GM21447 (cell line): ENCODE measurements at regions not wholly inside any gene's neighbourhood (a gene's known extent, or its start where the extent isn't known, plus 50 kb on each side); places are given as distances from the start of the nearest gene placed in this dataset.
"Not testable (repeated sequence)": the region's sequence is repeated elsewhere in the genome, so short reads cannot be mapped to it uniquely, and the experiment has no call there.

ENCODE experiments used
- ATAC-seq: cut with Tn5 transposase; IDR thresholded peaks from one replicate; pipeline ENCODE4 v1.9.1; 2021; ENCODE audit not compliant: unreplicated experiment

DNA sequence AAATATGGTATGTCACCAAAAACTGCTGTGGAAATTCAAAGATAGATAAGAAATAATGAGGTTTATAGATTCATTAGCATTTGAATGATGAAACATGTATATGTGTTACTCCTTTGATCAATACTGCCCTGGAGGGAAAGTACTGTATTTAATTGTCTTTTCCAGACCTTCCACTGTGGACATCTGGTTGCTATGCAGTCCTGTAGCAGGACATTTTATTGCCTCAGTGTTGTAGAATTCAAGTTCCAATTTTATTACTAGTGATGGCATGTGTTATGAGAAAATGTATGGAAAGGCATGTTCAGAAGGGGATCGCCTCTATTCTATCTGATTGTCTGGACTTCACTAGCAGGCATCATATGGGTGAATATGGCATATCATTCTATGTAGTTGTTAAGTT is 391.0 kb downstream of the TFAP2B start:
- ATAC-seq, result no peak

DNA sequence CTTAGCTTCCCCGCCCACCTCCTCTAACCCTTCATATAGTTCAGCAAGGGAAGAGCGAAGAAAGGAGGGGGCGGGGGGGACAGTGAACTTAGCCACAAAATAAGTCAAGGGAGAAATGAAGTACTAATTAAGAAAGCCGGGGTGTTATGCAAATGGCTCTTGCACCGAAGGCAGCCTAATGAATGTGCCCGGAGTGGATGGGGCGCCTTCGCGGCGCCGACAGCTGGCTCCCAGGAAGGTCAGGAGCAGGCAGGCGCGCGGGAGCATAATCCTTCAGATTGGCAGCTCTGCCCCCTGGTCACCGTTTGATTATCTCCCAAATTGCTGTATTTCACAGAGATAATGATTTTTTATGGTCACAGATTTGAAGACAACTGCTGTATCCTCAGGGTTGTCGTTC is 395.1 kb downstream of the TFAP2B start:
- no peak for ATAC-seq

DNA sequence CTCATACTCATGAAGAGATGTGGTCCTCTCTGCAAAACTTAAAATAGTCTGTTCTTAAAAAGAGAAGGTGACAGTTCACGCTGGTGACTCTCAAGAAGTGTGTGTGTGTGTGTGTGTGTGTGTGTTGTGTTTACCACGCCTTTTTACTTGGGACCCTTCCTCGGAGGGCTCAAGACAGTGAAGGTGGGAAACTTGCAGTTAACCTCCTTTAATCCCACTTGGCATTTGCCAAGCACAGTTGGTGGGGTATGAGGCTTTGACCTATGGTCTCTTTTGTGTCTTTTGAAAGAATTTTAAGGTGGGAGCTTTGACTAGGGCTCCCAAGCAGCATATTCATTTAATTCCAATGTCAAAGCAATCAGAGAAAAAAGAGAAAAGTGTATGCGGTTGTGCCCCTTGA is 395.8 kb downstream of the TFAP2B start:
- no peak for ATAC-seq

DNA sequence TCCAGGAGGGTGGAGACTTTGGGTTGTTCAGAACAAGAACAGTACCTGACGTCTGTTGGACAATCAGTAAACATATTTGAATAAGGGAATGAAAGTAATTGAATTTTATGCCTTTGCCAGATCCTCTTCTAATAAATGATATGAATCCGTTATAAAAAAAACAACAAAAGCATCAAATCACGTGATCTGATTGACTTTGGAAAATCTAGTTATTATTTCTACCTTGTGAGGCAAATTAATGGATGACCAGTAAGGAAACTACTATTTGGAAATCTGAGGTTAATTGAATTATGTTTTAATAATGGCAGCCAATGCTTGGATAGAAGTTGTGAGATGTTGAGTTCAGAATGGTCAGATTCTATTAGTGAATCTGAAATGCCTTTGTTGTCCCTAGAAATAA is 399.5 kb downstream of the TFAP2B start:
- no peak for ATAC-seq

DNA sequence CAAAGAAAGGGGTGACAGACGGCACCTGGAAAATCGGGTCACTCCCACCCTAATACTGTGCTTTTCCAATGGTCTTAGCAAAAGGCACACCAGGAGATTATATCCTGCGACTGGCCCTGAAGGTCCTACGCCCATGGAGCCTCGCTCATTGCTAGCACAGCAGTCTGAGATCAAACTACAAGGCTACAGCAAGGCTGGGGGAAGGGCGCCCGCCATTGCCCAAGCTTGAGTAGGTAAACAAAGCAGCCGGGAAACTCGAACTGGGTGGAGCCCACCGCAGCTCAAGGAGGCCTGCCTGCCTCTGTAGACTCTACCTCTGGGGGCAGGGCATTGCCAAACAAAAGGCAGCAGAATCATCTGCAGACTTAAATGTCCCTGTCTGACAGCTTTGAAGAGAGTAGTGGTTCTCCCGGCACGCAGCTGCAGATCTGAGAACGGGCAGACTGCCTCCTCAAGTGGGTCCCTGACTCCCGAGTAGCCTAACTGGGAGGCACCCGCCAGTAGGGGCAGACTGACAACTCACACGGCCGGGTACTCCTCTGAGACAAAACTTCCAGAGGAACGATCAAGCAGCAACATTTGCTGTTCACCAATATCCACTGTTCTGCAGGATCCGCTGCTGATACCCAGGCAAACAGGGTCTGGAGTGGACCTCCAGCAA is 406.0 kb downstream of the TFAP2B start:
- ATAC-seq, result not testable (repeated sequence)

DNA sequence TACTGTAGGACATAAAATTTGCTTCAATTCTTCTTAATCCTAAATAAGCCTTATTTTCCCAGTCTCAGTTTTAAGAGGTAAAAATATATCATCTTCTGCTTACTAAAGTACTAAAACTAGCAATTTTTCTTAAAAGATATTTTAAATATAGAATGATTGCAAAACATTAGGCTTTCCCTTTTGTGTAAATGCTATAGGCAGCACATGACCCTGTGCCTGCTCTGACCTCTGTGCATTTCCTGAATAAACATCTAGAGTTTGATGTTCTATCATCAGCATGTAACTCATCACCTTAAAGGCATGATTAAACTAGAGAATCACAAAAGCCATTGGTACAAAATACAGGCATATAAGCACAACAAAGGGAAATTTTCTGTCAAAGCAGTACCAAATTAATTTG is 422.7 kb downstream of the TFAP2B start:
- ATAC-seq, result no peak

DNA sequence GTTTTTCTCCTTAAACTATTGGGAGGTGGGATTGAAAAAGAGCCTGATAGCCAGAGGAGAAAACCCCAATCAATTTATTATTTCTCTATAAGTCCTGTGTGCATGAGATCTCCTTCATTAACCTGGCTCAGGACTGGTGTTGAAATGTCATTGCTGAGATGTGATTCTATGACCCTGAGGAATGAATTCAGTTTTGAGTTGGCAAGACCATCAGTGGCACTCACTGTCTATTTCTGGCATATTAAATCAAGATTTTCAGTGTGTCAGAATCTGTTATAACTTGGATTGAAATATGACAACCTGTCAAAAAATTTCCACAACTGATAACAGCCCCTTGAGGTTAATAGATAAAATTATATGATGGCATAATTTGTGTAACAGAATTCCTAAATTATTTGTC is 431.1 kb downstream of the TFAP2B start:
- no peak for ATAC-seq

DNA sequence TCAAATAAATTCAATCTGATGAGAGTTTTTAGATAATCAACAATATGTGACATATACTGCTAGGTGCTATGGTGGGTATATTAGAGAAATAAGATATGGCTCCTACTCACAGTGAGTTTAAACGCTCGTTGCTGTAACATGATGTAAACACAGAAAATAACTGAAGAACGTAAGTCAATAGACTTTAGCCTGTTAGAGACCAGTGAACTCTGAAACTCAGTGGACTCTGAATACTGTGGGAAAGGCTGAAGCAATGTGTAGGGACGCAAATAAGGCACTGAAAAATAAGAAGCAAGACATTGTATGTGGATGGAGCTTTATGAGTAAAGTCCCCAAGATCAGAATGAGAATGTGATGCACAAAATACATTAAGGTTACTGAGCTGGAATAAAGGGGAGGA is 431.6 kb downstream of the TFAP2B start:
- ATAC-seq, result no peak

DNA sequence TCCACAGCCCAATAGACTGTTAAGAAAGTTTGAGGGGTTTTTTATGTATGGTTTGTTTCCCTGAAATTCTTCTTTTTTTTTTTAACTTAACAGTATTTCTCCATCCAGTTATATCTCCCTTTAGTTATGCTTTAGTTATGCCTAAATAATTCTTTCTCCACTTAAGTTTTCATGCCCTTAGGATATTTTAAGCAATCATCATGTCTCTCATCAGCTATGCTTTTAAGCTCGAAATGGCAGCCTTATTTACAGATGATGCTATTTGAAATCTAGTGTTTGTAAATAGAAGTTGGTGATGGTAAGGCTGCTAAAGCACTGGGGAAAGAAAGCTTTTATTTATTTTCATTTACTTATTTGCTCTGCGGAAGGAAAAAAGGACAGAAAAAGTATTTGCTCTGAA is 439.3 kb downstream of the TFAP2B start:
- ATAC-seq, result no peak

DNA sequence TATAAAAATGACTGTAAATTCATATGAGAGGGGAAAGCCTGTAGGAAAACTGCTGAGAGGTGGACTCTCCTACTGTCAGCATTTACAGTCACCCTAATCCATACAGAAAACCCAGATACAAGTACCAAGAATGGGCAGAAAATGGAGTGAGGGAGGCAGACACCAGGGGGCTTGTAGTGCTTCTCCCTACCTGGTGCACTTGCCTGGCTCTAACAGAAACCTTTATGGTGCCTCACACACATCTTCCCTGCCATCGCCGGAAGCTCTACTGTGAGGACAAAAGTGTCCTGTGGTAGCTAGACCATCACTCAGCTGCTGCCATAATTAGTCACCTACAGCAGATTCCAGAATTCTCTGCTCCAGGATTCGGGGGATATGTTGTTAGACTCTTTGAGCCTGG is 441.3 kb downstream of the TFAP2B start:
- ATAC-seq, result no peak

DNA sequence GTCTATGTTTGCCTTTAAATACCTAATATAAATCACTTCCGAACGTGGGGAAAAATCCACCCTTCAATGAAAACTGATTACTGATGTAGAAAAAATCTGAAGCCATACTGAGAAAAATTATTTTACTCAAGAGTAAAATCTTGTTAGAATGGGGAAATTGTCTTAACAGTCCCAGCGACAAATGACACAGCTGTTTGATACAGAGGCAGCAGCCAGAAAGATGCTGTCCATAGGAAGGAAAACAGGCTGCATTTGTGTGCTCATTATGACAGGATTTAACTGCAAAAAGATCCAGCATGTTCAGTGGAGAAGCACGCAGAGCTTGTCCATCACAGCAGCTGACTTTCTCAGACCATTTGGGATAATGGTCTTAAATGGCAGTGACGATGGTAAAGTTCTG is 443.0 kb downstream of the TFAP2B start:
- ATAC-seq, result no peak

DNA sequence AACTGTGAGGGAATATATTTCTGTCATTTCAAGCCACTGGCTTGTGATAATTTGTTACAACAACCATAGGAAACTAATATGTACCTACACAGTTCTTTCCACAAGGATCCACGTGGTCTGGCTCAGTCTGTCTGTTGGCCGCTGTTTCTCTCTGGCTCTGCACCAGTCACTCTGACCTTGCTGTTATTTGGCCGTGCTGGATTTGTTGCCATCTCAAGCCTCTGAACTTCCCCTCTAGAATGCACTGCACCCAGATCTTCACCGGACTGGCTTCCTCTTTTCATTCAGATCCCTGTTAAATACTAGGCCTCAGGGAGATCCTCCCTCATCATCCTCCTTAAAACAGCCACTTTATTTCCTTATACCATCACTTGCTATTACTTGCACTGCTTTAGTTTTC is 446.8 kb downstream of the TFAP2B start:
- ATAC-seq, result no peak

DNA sequence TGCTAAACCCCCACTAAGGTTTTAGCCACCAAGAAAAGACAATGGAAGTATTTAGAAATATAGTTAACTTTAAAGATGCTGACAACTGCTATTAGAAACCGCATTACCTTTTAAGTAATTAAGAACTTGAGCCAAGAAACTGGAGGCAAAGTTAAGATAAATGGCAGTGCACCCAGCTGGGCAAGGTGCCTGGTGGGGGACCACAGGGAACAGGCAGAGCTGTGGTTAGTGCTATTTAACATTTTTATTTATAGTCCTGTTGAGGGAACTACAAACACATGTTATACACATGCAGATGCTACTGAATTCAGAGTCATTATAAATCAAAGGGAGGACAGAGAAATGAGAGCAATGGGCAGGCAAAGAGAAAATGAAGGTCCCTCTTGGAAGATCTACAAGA is 447.9 kb downstream of the TFAP2B start:
- no peak for ATAC-seq

DNA sequence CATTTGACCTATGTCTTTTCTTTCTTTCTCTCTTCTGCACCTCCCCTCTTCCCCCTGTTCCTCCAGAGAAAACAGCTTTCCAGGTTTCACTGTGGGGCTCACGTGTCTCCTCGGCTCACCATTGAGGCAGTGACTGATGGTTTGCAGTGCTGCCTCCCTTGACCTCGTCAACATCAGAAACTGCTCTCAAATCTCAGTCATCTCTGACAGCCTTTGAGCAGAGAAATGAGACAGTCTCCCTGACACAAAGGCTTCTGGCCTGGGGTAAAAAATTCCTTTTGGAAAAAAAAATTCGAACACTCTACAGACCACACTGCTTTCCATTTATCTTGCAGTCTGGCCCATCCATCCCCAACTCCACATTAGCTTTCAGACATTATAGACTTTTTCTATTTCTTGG is 450.0 kb downstream of the TFAP2B start:
- ATAC-seq, result no peak

DNA sequence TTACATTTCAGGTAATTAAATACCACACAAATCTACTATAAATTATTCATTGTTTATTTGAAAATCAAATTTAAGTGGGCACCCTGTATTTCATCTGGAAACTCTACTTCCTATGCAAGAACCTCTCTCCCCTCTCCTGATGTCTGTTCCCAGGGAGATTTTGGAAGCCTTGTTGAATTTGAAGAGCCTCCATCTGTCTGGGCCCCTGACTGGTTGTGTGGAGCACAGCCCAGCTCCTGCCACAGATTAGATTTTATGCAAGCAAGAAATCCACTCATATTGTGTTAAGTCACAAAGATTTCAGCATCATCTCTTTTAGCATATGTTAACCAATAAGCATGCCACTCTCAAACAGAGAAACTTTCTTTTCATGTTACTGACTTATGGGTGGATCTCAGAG is 451.2 kb downstream of the TFAP2B start:
- no peak for ATAC-seq

DNA sequence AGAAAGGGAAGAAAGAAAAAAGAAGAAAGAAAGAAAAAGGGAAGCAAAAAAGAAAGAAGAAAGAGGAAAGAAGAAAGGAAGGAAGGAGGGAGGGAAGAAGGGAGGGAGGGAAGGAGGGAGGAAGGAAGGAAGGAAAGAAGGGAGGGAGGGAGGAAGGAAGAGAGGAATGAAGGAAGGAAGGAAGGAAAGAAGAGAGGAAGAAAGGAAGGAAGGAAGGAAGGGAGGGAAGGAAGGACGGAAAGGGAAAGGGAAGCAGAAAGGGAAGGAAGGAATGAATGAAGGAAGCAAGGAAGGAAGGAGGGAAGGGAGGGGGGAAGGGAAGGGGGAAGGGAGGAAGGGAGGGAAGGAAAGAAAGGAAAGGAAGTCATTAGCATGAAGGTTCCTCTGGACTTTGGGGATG is 452.9 kb downstream of the TFAP2B start:
- no peak for ATAC-seq

DNA sequence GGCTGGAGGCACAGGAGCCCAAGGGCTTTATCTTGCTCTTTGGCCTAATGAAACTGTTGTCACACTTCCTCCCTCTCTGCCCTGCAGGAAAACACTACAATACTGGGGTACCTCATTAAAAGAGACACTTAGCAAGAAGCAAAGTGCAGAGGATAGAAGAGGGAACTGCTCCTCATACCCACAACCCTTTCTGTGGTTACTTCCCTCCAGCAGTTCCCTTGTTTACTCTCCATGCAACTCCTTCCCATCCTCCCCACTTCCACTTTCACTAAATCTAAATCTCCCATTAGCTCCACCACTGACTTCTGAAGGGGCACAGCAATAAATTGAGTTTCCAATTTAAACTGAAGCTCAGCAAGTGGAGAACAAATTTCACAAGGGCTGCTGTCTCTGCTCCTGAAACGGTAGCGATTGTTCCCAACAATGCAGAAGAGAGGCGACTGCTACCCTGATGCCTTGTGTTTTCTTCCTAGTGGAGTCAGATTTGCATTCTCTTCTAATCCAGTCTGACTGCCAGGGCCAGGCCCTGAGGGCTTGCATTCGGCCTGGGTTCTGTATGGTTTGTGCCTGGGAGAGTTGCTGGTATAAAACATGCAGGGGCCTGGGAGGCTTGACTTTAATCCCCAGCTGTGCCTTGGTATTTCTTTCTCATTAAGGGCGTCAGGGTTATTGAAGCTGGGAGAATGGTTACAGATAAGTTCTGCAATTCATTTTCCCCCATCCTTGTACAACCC is 454.7 kb downstream of the TFAP2B start:
- ATAC-seq, result no peak

DNA sequence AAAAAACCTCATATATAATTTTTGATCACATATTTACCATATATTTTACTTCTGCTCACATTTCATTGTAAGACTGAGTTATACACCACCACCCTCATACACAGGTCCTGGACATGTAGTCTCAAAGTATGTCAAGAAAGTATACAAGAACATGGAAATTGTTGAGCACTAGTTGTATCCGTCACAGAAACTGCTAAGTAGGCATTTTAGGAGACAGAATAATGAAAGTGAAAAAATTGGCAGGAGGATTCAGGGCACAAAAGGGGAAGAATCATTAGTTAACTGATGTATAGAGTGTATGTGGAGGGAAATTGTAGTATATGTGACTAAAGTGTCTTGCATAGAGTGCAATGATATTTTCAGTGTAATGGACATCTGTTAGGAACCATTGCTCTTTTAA is 458.8 kb downstream of the TFAP2B start:
- no peak for ATAC-seq

DNA sequence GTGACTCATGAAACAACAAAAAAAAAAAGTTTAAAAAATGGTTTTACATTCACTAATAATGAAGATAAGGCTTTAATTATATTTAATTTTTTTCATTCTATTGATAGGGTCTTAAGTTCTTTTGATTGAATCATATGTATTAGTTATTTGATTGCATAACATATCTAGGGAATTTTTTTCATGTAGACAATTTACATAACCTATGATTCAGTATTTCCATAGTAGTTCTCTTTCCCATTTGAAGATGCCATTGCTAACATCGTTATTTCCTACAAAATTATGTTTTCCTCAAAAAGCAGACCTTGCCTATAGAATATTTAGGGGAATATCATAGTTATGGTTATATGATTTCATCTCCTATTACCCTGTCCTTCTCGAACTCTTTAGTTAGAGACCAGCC is 463.4 kb downstream of the TFAP2B start:
- ATAC-seq, result no peak

DNA sequence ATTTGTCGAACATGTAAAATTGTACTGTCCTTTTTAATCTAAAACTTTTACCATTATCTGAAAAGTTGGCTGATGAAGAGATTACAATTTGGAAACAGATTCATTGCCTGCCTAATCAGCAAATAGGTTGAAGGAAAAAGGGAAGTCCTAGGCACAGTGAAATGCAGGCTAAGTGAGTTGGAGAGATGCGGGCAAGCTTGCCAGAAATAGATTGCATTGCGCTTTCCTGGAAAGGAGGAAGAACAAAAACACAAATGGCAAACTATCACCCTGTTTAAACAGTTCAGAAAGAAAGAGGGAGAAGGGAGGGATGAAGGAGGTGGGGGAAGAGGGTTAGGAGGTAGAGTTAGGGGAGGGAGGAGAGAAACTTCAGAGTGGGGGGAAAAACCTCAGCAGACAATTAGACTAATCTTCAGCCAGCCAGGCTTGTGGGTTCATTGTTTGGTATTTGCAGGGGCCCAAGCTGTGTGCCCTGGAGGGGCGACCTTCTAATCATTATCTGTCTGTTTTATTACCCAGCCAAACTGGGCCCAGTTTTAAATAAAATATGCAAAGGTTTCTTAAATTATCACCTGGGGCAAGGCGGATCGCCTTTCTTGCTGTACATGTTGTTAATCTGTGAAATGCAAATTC is 465.2 kb downstream of the TFAP2B start:
- no peak for ATAC-seq

DNA sequence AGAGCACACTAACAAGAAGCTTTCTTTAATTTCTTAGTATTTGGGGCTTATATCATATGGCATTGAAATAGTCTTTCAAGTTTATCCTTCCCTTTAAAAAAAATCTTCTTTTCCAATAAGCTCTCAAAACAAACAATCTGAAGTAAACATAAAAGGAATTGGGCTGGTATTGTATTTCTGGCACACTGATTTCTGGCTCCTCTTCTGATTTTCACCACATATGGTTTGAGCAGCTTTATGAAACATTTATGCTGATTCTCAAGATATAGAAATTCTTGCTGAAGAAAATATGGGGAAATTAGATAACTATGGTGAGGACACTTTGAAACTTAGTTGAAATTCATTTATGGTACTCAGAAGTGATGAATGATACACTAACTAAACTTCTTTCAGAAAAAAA is 467.2 kb downstream of the TFAP2B start:
- ATAC-seq, result no peak

DNA sequence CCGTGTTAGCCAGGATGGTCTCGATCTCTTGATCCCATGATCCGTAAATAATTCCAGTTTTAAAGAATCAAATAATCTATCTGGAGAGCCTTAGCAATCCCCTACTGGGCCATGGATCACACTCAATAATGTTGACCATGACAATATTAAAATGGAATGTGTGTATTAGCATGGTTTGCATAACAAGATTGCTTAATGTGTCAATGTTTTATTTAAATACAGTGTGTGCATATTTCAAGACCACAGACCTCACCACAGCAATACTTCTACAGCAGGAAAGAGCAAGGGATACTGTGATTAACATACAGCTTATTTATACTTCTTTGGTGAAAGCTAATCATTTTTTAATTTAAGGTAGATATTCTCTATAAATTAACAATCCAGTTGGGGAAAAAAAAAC is 470.4 kb downstream of the TFAP2B start:
- ATAC-seq, result no peak

DNA sequence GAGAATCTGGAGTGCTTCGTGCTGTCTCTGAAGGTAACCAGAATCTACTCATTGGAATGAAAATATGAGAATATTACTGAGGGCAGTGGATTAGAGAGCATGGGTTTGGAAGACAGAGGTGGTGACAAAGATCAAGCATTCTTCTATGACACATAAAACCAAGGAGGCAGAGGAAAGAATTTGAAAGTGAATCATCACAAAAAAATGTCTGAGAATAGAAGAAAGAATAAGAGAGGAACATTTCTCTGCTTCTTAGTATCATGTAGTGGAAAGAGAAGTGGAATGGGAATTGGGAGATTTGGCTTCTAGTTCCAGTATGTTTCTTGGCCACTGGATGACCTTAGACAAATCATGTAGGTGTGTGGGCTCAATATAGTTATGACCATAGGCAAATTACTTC is 474.0 kb downstream of the TFAP2B start:
- ATAC-seq, result no peak
